Loucy (cell line): ENCODE measurements at regions not wholly inside any gene's neighbourhood (a gene's known extent, or its start where the extent isn't known, plus 50 kb on each side); places are given as distances from the start of the nearest gene placed in this dataset.

Experiments
- EZH2phosphoT487 ChIP-seq: fragments of 200-600 bp; IDR thresholded peaks from 2 replicates; pipeline ENCODE4 v1.6.1; 2018; ENCODE audit warnings: antibody characterized with exemption, mild to moderate bottlenecking, moderate library complexity, borderline replicate concordance
- TF ChIP-seq, protein P1 (sequence below): fragments of 200-600 bp; sonication (generic); conservative IDR thresholded peaks from 2 replicates; pipeline ENCODE4 v1.5.1; 2014; ENCODE audit warnings: mild to moderate bottlenecking, antibody characterized with exemption, low read length

DNA sequence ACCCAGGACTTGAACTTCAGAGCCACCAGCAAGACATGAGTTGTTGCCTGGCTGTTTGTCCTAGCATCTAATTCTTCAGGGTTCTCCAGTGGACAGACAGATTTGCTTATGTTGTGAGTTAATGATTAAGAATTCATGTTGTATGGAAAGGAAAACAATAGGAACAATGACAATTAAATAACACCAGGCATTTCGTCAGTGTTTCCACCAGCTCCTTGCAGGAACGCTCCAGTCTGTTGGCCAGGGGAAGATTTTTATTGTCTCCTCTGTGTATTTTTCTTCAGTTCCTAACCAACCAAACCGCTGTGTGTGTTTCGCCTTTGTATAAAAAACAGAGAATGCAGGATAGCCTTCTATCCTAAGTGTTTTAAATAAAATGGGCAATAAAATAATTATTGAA, 64.4 kb upstream of the PTGFR start:
- TF ChIP-seq, protein P1, sequence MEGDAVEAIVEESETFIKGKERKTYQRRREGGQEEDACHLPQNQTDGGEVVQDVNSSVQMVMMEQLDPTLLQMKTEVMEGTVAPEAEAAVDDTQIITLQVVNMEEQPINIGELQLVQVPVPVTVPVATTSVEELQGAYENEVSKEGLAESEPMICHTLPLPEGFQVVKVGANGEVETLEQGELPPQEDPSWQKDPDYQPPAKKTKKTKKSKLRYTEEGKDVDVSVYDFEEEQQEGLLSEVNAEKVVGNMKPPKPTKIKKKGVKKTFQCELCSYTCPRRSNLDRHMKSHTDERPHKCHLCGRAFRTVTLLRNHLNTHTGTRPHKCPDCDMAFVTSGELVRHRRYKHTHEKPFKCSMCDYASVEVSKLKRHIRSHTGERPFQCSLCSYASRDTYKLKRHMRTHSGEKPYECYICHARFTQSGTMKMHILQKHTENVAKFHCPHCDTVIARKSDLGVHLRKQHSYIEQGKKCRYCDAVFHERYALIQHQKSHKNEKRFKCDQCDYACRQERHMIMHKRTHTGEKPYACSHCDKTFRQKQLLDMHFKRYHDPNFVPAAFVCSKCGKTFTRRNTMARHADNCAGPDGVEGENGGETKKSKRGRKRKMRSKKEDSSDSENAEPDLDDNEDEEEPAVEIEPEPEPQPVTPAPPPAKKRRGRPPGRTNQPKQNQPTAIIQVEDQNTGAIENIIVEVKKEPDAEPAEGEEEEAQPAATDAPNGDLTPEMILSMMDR: no peak
- TF ChIP-seq EZH2phosphoT487: no peak
